DMS153 treated with DMSO at 0.1 percent for 48 hours (cell line): ENCODE measurements at regions not wholly inside any gene's neighbourhood (a gene's known extent, or its start where the extent isn't known, plus 50 kb on each side); places are given as distances from the start of the nearest gene placed in this dataset.
"Not testable (repeated sequence)": the region's sequence is repeated elsewhere in the genome, so short reads cannot be mapped to it uniquely, and the experiment has no call there.

ENCODE experiments used
- DNase-seq: peaks from one replicate; lab custom pipeline; 2025; ENCODE audit not compliant: unreplicated experiment; lab: John Stamatoyannopoulos, UW

DNA sequence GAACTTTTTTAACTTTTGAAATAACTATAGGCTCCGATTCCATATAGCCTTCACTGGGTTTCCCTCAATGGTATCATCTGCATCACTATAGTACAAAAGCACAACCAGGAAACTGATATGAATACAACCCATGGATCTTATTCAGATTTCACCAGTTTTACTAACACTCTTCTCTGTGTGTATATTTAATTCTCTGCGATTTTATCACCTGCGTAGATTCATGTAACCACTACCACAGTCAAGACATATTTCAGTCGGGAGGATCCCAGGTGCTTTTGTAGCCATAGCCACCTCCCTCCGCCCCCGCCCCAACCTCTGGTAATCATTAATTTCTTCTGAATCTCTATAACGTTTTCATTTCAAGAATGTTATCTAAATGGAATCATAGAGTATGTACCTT lies 82.8 kb upstream of the C7orf33 start:
- DNase-seq = no peak

- DNase-seq = no peak
Observed at GRCh38 chr7:148514236-148514635, 76.3 kb upstream of the C7orf33 start.

- DNase-seq = no peak
Observed at GRCh38 chr7:148515237-148515636, 75.3 kb upstream of the C7orf33 start.

GRCh38 chr7:148515728-148516695 lies 74.6 kb upstream of the C7orf33 start:
- DNase-seq = no peak

GRCh38 chr7:148519386-148519785 lies 71.2 kb upstream of the C7orf33 start:
- DNase-seq = not testable (repeated sequence)

- no peak for DNase-seq
Observed at GRCh38 chr7:148521271-148521670, 69.3 kb upstream of the C7orf33 start.

- no peak for DNase-seq
Observed at GRCh38 chr7:148523550-148523949, 67.0 kb upstream of the C7orf33 start.

DNA sequence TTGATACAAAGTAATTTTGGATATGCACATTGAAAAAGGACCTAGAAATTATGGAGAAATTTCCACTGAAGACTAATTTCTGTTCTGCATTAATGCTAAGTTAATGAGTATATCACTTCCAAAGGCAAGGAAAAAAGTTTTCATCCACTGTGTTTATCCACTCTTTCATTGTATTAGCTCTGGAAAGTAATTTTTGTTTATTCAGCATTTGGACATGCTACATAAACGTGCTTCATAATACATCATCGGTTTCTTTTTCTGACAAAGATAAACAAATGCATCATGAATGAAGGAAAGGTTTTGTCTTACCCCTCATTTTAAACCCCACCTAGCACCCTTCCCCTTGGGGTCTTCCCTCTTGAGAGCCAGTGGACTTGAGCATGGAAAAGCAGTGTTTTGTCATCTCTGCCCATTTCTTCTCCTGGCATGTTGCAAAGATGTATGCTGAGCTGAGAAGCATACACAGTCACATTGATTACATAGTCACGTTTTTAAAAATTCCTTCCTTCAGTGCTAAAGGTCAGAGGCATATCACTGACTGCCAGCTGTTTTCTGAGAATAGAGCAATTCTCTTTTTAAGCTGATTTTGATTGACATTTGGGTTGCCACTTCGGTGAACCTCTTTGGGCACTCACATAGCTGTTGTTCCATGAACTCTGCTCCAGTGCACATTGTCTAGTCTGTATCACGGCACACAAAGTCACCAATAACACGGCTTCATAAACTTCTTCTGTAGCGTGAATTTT lies 65.9 kb upstream of the C7orf33 start:
- no peak for DNase-seq

- DNase-seq = peak; percentile 2
Observed at GRCh38 chr7:148527717-148528168, 62.8 kb upstream of the C7orf33 start.

- no peak for DNase-seq
Observed at GRCh38 chr7:148535217-148535616, 55.3 kb upstream of the C7orf33 start.

DNA sequence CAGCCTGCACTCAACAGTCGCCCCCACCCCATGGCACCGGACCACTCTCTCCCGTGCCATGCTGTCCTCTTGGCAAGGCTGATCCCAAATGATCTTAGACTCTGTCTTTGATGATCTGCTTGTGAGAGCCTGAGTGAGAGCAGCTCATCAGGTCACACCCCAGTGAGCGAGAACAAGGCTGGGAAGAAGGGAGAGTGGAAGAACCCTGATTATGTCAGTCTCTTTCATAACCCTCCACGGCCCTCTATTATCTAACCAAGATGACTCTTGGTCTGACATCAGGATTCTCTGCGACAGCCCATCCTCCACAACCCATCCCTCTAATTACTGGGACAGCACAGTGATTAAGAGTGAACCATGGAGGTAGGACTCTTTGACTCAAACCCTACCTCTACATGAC lies 53.1 kb upstream of the C7orf33 start:
- no peak for DNase-seq

DNA sequence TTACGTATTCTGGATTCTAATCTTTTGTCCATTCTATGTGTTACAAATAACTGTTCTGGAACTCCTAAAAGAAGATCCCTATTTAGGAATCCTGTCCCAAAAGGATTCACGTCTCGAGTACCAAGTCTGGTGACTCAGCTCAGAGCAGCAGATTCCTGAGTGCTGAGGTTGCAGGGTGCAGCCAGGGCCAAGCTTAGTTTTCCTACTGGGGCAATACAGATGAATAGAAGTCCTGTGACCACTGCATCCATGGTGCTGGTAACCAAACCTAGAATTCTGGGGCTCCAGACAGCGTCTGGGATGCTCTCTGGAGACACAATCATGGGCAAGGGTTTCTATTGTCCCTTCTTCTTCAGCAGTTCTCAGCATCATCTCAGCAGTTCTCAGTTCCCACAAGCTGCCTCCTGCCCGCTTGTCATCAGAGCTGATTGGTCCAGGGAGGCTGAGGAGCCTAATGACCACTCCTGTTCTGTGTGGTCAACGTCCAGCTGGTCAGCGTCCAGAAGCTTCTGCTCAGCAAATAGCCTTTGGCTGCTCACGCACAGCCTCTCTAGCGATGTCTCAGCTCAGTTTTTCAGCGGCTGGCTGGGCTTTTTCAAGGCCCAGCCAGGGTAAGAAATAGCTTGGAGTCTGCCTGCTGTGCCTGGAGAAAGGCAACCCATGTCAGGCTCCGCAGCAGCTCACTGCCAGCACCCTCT lies 50.4 kb upstream of the C7orf33 start:
- no peak for DNase-seq
